ENCODE measurements at regions not wholly inside any gene's neighbourhood (a gene's known extent, or its start where the extent isn't known, plus 50 kb on each side); places are given as distances from the start of the nearest gene placed in this dataset.

DNA sequence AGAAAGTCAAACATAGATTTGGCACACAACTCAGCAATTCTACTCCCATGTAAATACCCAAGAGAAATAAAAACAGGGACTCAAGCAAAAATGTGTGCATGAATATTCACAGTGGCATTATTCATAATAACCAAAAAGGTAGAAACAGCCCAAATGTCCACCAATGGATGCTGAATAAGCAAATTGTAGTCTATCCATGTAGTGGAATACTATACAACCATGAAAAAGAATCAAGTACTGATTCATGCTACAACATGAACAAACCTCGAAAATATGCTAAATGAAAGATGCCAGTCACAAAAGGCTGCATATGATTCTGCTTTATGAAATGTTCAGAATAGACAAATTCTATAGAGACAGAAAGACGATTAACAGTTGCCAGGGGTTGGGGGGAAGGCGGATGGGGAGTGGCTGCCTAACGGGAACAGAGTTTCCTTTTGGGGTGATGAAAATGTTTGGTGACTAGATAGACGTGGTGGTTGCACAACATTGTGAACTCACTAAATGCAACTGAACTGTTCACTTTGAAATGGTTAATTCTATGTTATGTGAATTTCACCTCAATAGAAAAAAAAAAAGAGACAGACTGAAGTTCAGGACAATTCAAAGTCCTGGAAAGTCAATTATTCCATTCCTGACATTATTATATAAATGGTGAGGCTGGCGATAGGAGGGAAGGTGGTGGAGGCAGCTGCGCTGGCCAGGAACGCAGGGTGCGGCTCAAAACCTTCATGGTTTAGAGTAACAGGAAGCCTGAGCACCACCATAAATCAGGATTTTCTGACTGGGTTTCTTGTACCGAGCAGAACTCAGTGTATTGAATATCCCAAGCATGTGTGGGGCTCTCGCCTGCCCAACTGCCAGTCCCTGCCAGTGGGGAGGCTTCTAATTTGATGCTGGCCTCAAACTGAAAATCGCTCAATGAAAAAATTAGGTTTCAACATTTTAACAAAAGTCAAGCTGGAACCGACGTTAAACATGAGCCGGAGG lies 300.9 kb downstream of the C16orf95 start:
- no TSS peak for BruUV-seq (replicated peaks)
- no peaks in the 10 kb centered on the region for H3K9me3 ChIP-seq (ENCODE audit: low read depth, low read length, poor library complexity, severe bottlenecking)
- H3K4me3 ChIP-seq (ENCODE audit: low read depth, low read length, poor library complexity, severe bottlenecking) = no peak overlapping the region
- no peak for DNase-seq (ENCODE audit: low spot score)
- no peaks in the 10 kb centered on the region for H3K4me1 ChIP-seq (ENCODE audit: insufficient read depth, low read length, poor library complexity, severe bottlenecking)
- POLR2A ChIA-PET (ENCODE audit: low non-redundant PET) = no interaction called here
- no peaks in the 10 kb centered on the region for H3K36me3 ChIP-seq (ENCODE audit: insufficient read depth, low read length, poor library complexity, severe bottlenecking)
- no peak overlapping the region for H3K27ac ChIP-seq (ENCODE audit: low read depth, low read length, poor library complexity, severe bottlenecking)
- peaks cover 6% of the 10 kb centered on the region for H3K27me3 ChIP-seq (replicated peaks; ENCODE audit: insufficient read depth, low read depth, low read length, poor library complexity)
- TF ChIP-seq EZH2 (IDR thresholded peaks at IDR 0.05; ENCODE audit: borderline replicate concordance, low read depth, low read length, poor library complexity, severe bottlenecking) = no peak
- TF ChIP-seq, protein P1, sequence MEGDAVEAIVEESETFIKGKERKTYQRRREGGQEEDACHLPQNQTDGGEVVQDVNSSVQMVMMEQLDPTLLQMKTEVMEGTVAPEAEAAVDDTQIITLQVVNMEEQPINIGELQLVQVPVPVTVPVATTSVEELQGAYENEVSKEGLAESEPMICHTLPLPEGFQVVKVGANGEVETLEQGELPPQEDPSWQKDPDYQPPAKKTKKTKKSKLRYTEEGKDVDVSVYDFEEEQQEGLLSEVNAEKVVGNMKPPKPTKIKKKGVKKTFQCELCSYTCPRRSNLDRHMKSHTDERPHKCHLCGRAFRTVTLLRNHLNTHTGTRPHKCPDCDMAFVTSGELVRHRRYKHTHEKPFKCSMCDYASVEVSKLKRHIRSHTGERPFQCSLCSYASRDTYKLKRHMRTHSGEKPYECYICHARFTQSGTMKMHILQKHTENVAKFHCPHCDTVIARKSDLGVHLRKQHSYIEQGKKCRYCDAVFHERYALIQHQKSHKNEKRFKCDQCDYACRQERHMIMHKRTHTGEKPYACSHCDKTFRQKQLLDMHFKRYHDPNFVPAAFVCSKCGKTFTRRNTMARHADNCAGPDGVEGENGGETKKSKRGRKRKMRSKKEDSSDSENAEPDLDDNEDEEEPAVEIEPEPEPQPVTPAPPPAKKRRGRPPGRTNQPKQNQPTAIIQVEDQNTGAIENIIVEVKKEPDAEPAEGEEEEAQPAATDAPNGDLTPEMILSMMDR (conservative IDR thresholded peaks at IDR 0.05; ENCODE audit: low read depth, low read length) = no peak
- intact Hi-C loops (cut with micrococcal nuclease; ENCODE audit: unreplicated experiment) = no loop called here
- CTCF ChIA-PET = interaction anchor here (1.5 kb wide), 1 partner anchor 142 kb away, joined by 3 read pairs; no protein-coding TSS in a partner anchor

DNA sequence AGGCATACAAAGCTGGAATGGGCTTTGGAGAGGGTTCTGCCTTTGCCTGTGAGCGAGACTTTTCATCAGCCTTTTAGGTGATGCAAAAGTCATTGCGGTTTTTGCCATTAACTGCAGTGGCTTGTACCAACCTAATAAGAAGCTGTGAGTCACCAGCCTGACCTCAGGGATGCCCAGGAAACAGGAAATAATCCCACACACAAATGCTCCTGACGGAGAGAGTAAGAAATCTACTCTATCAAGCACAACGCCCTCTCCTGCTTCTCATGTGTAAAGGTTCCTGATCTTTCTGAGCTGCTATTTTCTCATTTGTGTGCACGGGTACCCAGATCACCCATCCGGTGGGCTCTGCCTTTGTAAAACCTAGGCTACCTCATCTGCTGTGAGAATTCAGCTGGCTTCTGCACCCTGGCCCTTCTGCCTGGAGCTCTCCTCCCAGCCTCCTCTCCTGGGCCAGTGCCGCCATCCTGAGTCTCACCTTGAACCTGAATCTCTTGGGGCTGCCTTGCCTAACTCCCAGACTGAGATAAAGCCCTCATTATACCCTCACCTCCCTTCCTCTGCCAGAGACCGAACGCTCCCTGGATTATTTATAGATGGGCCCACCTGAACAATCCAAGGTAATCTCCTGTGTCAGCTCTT lies 299.7 kb downstream of the C16orf95 start:
- Histone ChIP-seq H3K4me1 (ENCODE audit: insufficient read depth, low read length, poor library complexity, severe bottlenecking) (no peaks in the 10 kb centered on the region), H3K27ac (ENCODE audit: low read depth, low read length, poor library complexity, severe bottlenecking) (no peak overlapping the region), H3K4me3 (ENCODE audit: low read depth, low read length, poor library complexity, severe bottlenecking) (no peak overlapping the region), H3K27me3 (replicated peaks; ENCODE audit: insufficient read depth, low read depth, low read length, poor library complexity) (peaks cover 6% of the 10 kb centered on the region), H3K9me3 (ENCODE audit: low read depth, low read length, poor library complexity, severe bottlenecking) (no peaks in the 10 kb centered on the region), H3K36me3 (ENCODE audit: insufficient read depth, low read length, poor library complexity, severe bottlenecking) (no peaks in the 10 kb centered on the region)
- no TSS peak for BruUV-seq (replicated peaks)
- POLR2A ChIA-PET (ENCODE audit: low non-redundant PET) = interaction anchor here (0.6 kb wide), 1 partner anchor 28 kb away, joined by 4 read pairs; no protein-coding TSS in a partner anchor
- intact Hi-C loops (cut with micrococcal nuclease; ENCODE audit: unreplicated experiment) = no loop called here
- CTCF ChIA-PET = interaction anchor here (1.5 kb wide), 1 partner anchor 144 kb away, joined by 3 read pairs; no protein-coding TSS in a partner anchor
- peak; percentile 83 for DNase-seq (ENCODE audit: low spot score)
- TF ChIP-seq, protein P1 (conservative IDR thresholded peaks at IDR 0.05; ENCODE audit: low read depth, low read length) = peak; percentile 42; the same call in 1 of the 2 replicates
- no peak for TF ChIP-seq EZH2 (IDR thresholded peaks at IDR 0.05; ENCODE audit: borderline replicate concordance, low read depth, low read length, poor library complexity, severe bottlenecking)

DNA sequence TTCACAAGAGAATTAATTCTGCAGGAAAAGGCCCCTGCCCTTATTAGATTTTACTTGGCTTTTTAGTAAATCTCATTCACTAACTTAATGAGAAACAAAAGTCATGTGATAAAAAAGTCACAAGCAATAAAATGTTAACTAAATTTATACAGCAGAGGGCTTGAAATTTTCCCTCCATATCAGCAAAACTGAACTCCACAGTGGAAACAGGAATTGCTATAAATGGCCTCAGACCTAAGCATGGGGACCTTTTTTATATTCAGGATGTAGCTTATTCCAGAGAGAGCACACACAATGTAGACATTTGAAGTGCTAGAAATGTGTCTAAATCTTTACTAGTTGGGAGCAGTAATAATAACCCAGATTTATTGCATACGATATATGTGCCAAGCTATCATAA lies 291.5 kb downstream of the C16orf95 start:
- DNase-seq (ENCODE audit: low spot score) = no peak
- POLR2A ChIA-PET (ENCODE audit: low non-redundant PET) = no interaction called here

More for the DNA sequence above, 291.5 kb downstream of the C16orf95 start:
- Histone ChIP-seq H3K9me3 (ENCODE audit: low read depth, low read length, poor library complexity, severe bottlenecking) (no peaks in the 10 kb centered on the region), H3K27ac (ENCODE audit: low read depth, low read length, poor library complexity, severe bottlenecking) (no peak overlapping the region), H3K27me3 (replicated peaks; ENCODE audit: insufficient read depth, low read depth, low read length, poor library complexity) (peaks cover 5% of the 10 kb centered on the region), H3K36me3 (ENCODE audit: insufficient read depth, low read length, poor library complexity, severe bottlenecking) (no peaks in the 10 kb centered on the region), H3K4me3 (ENCODE audit: low read depth, low read length, poor library complexity, severe bottlenecking) (no peak overlapping the region), H3K4me1 (ENCODE audit: insufficient read depth, low read length, poor library complexity, severe bottlenecking) (no peaks in the 10 kb centered on the region)
- intact Hi-C loops (cut with micrococcal nuclease; ENCODE audit: unreplicated experiment) = no loop called here
- no TSS peak for BruUV-seq (replicated peaks)
- CTCF ChIA-PET = no interaction called here
- TF ChIP-seq, protein P1 (conservative IDR thresholded peaks at IDR 0.05; ENCODE audit: low read depth, low read length) = no peak
- no peak for TF ChIP-seq EZH2 (IDR thresholded peaks at IDR 0.05; ENCODE audit: borderline replicate concordance, low read depth, low read length, poor library complexity, severe bottlenecking)
